COLO668 (cell line): ENCODE measurements at regions not wholly inside any gene's neighbourhood (a gene's known extent, or its start where the extent isn't known, plus 50 kb on each side); places are given as distances from the start of the nearest gene placed in this dataset.
A peak's percentile ranks its signal among the peaks of the same experiment; 100 is the strongest.
"Not testable (repeated sequence)": the region's sequence is repeated elsewhere in the genome, so short reads cannot be mapped to it uniquely, and the experiment has no call there.

Experiments
- DNase-seq: peaks from one replicate; lab custom pipeline; 2025; ENCODE audit not compliant: unreplicated experiment; lab: John Stamatoyannopoulos, UW

GRCh38 chr1:192418552-192419285, 101.9 kb downstream of the RGS21 start:
- DNase-seq = no peak

- DNase-seq = no peak
Observed at GRCh38 chr1:192430644-192431043, 113.9 kb downstream of the RGS21 start.

GRCh38 chr1:192435704-192436103, 118.9 kb downstream of the RGS21 start:
- no peak for DNase-seq

- no peak for DNase-seq
Observed at GRCh38 chr1:192436441-192437078, 119.8 kb downstream of the RGS21 start.

- DNase-seq = no peak
Observed at GRCh38 chr1:192438737-192439136, 121.9 kb downstream of the RGS21 start.

- DNase-seq = no peak
Observed at GRCh38 chr1:192439373-192440025, 122.7 kb downstream of the RGS21 start.

- DNase-seq = no peak
Observed at GRCh38 chr1:192441492-192441891, 124.7 kb downstream of the RGS21 start.

- no peak for DNase-seq
Observed at GRCh38 chr1:192442736-192443135, 125.9 kb downstream of the RGS21 start.

GRCh38 chr1:192443616-192444015, 126.8 kb downstream of the RGS21 start:
- no peak for DNase-seq

- no peak for DNase-seq
Observed at GRCh38 chr1:192445241-192445640, 128.4 kb downstream of the RGS21 start.

- peak; percentile 23 for DNase-seq
Observed at GRCh38 chr1:192445839-192446489, 129.2 kb downstream of the RGS21 start.

GRCh38 chr1:192448026-192448578, 127.5 kb upstream of the RGS1 start:
- DNase-seq = no peak

GRCh38 chr1:192453360-192453992, 122.1 kb upstream of the RGS1 start:
- DNase-seq = no peak

- no peak for DNase-seq
Observed at GRCh38 chr1:192459467-192459866, 116.1 kb upstream of the RGS1 start.

GRCh38 chr1:192461684-192462083, 113.9 kb upstream of the RGS1 start:
- no peak for DNase-seq

- DNase-seq = no peak
Observed at GRCh38 chr1:192462616-192463015, 113.0 kb upstream of the RGS1 start.

- DNase-seq = no peak
Observed at GRCh38 chr1:192463661-192464060, 111.9 kb upstream of the RGS1 start.

- DNase-seq = not testable (repeated sequence)
Observed at GRCh38 chr1:192465221-192465620, 110.4 kb upstream of the RGS1 start.

- peak; percentile 6 for DNase-seq
Observed at GRCh38 chr1:192474080-192474683, 101.4 kb upstream of the RGS1 start.

GRCh38 chr1:192475329-192475728, 100.2 kb upstream of the RGS1 start:
- no peak for DNase-seq
